LHCN-M2 (cell line): ENCODE measurements at regions not wholly inside any gene's neighbourhood (a gene's known extent, or its start where the extent isn't known, plus 50 kb on each side); places are given as distances from the start of the nearest gene placed in this dataset.
A peak's percentile ranks its signal among the peaks of the same experiment; 100 is the strongest.
"Not testable (repeated sequence)": the region's sequence is repeated elsewhere in the genome, so short reads cannot be mapped to it uniquely, and the experiment has no call there.

Experiments used
- DNase-seq: peaks from one replicate; pipeline ENCODE4 v3.0.0-alpha.2; 2012; ENCODE audit warnings: low read depth

DNA sequence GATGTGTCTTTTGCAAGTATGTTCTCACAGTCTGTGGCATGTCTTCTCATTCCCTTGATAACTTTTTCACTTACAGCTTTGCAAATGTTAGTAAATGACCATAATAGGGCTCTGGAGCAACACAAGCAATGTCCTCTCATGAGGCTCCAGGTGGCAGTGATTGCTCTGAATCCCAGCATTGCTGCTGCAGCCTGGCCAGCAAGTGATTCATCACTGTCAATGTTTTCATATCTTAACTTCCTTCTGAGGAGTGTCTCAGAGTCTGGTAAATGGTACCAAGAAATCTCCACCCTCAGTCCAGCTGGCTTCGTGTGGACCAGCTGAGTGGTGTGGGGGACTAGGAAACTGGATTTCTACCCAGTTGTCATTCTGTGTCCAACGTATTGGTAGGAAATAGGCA is 139.6 kb downstream of the MYLK4 start:
- DNase-seq, result no peak

DNA sequence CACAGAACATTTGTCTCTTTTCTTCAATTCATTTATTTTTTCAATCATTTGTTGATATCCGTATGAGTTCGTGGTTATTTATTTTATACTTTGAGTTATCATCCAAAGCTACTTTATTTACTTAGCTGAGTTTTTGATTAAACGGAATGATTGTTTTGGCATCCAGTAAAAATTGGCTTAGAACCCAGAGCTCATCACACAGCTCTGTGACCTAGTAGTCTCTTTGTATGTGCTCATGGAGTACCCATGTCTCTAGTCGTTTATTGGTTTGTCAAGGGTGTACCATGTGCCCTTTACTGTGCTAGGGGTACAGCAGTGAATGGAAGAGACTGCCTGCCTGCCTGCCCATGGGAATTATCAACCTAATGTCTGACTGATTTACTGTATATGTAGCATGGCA is 142.2 kb downstream of the MYLK4 start:
- no peak for DNase-seq

DNA sequence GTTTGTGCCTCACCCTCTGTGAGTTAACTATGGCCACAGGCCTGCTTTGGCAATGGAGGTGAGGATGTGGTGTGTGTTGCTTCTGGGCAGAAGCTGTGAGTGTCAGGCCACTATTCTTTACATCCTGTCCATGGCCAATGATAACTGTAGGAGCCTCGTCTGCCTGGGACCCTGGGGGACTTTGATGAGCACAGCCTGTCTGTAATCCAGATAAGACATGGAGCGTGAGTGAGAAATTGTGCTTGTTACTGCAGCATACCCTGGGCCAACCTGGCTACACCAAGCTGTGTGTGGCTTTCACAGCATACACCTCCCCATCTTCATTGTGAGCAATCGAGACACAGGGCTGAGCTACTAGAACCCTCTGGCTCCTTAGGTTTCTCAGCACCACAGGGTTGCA is 150.4 kb downstream of the MYLK4 start:
- DNase-seq, result no peak

DNA sequence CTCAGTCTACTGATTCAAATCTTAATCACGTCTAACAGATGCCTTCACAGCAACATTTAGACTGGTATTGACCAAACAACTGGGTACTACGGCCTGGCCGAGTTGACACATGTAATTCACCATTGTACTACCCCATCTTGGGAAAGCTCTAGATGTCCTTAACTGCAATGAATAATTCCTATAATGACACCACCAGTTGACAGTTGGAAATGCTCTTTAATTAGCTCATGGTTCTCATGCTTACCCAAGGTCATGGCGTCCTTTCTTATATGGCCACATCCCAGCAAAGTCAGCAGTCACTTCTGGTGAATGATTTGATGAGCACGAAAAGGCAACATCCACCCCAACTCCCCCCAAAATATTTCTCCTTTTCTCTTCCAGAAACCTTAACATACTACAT is 150.9 kb downstream of the MYLK4 start:
- DNase-seq, result no peak

DNA sequence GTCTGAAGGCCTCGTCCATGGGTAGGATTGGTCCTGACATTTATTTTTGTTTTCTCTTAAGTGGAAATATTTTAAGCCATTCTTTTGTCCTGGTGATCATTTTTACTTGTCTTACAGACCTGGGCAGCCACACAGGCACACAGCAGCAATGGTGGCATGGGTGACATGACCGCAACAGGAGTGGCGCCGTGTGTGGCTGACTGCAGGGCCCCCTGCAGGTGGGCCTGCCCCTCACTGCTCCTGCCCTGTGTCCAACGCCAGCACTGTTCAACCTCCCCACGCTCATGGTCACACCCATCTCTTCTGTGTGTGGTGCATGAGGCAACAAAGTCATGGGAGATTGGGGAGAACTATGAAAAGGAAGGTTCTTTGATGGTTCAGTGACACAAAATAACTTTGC is 151.9 kb downstream of the MYLK4 start:
- no peak for DNase-seq

DNA sequence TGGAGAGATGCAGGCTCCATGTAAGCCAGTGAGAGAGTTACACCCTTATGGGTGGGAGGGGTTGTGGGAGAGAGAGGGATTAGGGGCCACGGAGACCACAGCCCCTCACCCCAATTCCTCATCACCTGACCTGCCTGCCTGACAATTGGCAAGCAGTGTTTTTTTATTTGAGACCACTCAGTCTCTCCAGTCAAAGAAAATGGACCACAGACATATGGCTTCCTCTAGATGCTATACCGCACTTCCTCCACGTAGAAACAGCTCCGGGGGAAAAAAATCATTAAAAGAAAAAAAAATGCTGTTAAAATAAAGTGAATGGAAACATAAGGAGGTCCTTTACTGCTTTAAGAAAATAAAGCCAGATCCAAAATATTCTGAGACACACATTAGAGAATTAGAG is 152.7 kb downstream of the MYLK4 start:
- DNase-seq, result no peak

DNA sequence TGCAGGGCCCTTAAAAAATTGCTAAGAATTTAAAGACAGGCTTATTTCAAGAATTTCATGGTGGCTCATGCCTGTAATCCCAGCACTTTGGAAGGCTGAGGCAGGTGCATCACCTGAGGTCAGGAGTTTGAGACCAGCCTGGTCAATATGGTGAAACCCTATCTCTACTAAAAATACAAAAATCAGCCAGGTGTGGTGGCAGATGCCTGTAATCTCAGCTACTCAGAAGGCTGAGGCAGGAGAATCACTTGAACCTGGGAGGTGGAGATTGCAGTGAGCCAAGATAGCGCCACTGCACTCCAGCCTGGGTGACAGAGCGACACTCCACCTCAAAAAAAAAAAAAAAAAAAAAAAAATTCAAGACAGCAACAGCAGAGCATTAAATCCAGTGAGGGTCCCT is 153.3 kb downstream of the MYLK4 start:
- not testable (repeated sequence) for DNase-seq

DNA sequence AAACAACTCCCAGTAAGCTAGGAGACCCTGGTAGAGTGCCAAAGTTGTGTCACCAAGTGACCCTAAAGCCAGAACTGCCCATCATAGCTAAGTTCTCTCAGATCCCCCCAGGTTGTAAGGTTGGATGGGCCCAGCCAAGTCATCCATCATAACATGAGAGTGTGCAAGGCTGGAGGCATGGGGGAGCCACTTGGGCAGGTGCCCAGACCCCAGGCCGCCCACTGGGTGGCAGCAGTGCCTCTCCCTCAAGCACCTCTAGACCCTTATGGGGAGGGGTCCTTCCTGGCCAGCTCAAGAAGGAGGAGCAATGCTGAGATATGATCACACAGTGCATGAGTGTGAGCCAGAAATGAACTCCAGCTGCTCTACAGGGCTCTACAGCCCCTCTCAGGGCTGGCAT is 154.5 kb downstream of the MYLK4 start:
- DNase-seq, result no peak

DNA sequence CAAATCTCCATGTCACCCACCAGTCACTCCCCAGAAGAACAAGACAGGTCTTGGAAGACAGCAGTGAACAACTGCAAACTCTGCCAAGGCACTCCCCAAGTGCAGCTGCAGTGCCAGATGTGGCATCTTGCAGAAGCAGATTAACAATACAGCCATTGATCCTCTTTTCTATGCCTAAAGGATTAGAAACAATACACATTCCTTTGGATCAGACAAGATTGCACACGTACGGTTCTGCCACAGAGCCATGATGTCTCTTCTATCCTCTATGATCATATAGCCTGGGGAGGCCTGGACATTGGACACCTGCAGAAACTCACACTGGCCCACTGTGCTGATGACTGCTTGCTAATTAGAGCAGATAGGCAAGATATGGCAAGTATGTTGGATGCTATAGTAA is 155.9 kb downstream of the MYLK4 start:
- no peak for DNase-seq

DNA sequence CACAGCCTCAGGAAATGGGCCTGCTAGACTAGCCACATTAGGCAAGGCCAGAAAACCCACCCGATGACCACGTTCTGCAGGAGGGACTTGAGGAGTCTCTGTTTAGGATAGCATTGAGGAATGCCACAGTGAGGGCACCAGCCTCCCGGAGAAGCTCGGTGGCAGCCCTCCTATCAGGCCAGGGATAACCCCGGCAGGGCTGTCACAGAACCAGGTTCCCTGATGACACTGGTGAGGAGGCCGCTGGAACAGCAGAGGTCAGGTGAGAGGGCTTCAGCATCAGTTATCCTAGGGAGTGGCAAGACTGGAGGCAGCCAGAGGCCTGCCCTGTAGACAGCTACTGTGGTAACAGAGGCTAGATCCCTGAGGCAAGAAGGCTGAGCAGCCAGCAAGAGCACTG is 157.6 kb downstream of the MYLK4 start:
- DNase-seq, result no peak

DNA sequence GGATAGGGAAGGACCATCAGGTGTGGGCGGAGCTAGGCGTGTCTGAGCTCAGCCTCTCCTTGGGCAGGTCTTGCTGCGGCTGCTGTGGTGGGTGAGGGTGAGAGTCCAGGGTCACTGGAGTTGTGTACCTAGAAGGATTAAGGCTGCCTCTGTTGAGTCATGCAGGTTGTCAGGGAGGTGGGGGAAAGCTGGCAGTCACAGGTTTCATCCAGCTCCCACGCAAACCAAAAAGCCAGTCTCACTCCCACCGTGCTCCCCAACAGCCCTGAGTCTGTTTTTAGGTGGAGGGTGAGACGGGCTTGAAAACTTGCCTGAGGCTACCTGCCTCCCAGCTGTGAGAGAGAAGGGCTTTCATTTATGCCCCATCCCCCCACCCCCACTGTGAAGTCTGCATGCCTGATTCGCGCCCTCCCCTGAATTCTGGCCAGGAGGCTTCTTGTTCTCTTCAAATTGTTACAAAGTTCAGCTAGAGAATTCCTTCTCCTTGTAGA is 161.5 kb downstream of the MYLK4 start:
- no peak for DNase-seq

DNA sequence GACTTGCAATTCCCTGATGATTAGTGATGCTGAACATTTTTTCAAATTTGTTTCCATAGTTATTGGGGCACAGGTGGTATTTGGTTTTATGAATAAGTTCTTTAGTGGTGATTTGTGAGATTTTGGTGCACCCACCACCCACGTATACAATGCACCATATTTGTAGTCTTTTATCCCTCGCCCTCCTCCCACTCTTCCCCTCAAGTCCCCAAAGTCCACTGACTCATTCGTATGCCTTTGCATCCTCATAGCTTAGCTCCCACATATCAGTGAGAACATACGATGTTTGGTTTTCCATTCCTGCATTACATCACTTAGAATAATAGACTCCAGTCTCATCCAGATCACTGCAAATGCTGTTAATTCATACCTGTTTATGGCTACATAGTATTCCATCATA is 167.3 kb downstream of the MYLK4 start:
- no peak for DNase-seq

DNA sequence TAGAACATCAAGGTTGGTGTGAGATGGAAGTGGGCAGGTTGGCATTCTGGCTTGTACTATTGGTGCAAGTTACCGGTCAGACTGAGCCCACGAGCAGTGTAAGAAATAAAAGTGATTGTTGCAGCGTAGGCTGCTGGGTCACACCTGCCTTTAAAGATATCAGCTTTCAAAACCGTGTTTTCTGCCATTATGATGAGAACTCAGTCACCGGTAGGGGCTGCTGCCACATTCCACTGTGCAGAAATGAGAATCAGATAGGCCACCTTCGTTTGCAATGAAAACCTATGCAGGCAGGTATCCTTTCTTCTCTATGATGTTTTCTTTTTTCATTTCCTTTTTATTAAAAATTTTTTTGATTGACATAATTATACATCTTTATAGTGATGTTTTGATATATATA is 168.5 kb downstream of the MYLK4 start:
- DNase-seq, result no peak

DNA sequence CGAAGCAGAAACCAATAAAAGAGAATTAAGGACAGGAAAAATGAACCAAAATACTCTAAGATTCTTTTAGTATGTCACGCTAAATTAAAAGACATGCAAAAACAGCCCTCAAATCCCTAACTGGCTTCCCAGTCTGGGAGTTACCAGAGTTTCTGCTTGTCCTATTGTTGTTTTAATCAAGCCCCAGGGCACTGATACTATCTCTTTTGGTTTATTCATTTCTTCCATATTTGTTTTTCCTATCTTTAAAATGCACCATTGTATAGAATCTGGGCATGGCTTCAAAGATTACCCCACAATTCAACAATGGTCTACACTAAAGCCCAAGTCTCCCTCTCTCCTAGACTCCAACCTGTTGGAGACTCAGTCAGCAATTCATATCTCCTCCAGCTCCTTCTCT is 169.1 kb downstream of the MYLK4 start:
- DNase-seq, result no peak

DNA sequence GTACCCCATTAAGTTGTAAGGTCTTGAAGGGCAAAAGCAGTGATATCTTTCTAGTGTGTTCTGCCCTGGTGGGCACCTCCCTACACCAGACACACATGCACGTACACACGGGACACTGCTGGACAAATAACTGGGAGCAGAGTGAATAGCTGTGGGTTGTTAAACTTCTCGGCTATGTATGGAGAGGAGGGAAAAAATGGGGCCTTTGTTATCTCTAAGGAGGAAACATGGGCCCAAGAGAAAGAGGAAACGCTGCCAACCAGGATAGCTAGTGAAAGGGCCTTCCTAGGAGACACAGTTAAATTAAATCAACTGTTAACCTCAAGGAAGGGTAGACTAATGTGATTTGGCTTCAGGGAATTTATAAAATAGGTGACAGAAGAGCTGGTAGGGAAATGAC is 169.7 kb downstream of the MYLK4 start:
- no peak for DNase-seq

DNA sequence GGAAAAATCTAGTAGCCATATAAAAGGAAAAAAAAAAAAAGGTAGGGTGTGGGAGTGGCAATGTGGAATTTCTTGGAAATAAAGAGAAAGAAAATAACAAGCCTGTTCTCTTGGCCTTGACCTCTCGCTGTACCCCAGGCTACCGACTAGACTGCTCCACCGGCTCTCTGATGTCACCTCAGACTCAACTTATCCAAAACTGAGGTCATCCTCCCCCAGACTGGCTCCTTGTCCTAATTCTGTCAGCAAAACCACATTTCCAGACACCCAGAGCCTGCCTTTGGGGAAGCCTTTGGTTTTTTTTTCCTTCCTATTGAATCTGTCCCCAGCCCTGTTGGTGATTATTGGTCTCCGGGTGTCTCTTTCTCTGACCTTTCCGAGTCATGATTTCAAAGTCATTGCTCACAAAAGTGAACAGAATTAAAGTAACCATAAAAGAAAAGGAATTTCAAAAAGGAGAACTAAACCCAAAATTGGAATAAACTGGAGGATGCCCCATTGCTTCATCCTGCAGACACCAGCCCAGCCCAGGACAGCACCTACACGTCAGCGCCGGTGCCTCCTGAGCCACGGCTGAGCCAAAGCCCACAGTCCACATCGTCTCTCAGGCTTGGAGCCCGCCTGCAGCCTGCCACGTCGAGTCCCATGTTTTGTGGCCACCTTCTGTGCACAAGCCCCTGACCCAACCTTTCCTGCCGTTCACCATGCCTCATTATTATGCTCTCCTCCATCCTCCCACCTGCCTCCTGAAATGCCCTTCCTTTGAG is 170.7 kb downstream of the MYLK4 start:
- no peak for DNase-seq

DNA sequence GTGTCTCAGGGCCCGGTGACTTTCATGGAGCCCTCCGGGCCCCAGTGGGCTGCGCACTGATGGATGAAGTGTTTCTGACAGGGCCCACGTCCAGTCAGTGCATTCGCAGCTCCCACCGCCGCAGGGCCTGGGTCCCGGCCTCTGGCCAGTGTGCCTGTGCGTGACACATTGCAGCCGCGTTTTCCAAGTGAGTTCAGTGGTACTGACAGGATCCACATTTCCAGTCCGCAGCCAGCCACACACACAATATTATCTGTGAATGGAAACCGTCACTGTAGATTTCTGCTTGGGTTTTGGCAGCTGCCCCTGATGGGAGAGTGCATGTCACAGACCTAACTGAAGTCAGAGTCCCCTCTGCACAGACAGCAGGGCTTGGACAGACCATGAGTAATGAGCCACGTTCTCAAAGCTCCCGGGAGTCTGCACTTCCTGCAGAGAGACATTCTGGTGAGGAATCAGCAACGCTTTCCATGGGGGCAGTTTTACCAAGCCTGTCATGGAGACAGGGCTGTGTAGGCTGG is 171.4 kb downstream of the MYLK4 start:
- DNase-seq, result peak; percentile 1

DNA sequence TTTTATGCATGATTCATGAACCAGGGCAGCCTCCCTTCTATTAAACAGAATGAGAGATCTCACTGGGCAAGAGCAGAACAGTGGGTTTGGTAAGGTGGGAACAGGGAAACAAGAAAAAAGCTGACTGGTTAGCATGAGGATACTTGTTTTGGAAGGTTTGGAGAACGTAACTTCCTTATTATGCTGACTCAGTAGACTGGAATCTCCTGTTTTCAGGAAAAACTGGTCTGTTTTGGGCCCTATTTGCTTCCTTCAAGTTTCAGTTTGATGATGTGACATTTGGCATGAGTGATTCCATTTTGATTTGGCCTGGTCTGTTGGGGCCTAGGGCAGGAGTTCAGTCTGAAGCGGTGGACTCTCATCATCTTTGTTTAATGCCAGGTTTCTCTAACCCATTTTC is 172.0 kb downstream of the MYLK4 start:
- DNase-seq, result peak; percentile 2

DNA sequence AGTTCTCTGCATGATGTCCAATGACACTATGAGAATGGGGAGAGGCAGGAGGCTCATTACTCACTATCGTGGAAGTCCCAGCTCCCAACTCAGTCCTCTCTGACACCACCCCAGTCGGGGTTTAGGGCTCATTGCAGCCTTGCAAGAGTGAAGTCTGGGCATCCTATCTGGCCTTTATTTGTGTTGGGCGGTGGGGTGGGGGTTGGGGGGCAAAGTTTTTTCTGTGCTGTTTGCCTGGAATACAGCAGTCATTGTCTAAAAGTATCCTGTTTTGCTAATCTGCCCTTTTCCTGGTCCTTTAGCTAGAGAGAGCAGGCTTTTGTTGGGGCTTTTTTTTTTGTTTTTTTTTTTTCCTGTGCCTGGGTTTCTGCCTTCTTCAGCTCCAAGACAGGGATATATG is 174.2 kb downstream of the MYLK4 start:
- DNase-seq, result no peak

DNA sequence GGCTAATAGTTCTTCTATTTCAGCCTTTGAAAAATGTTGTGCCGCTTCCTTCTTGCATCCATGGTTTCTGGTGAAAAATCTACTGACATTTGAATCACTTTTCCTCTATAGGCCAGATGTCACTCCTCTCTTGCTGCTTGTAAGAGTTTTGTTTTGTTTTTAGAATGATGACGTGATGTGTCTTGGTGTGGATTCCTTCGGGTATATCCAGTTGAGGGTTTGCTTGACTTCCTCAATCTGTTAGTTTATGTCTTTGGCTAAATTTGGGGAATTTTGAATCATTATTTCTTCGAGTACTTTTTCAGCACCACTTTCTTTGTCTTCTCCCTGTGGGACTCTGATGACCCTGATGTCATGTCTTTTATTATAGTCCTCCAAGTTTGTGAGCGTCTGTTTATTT is 175.5 kb downstream of the MYLK4 start:
- no peak for DNase-seq

DNA sequence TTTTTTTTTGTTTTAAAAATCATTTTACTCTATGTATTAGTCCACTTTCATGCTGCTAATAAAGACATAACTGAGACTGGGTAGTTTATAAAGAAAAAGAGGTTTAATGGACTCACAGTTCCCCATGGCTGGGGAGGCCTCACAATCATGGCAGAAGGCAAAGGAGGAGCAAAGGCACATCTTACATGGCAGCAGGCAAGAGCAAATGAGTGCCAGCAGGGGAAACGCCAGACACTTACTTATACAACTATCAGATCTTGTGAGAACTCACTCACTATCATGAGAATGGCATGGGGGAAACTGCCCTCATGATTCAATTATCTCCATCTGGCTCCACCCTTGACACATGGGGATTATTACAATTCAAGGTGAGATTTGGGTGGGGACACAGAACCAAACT is 181.3 kb downstream of the MYLK4 start:
- not testable (repeated sequence) for DNase-seq

DNA sequence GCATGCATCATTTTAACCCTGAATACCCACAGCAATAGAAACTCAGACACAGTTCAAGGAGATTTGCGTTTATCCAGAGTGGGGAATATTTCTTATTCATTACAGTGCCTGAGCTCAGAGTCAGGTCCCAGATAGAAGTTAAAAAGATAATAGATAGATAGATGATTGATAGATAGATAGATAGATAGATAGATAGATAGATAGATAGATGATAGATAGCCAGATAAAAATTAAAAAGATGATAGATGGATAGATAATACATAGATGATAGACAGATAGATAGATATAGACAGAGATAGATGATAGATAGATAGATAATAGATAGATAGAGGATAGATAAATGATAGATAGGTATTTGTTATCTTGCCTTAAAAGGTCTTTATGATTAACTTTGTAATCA is 184.7 kb downstream of the MYLK4 start:
- no peak for DNase-seq

DNA sequence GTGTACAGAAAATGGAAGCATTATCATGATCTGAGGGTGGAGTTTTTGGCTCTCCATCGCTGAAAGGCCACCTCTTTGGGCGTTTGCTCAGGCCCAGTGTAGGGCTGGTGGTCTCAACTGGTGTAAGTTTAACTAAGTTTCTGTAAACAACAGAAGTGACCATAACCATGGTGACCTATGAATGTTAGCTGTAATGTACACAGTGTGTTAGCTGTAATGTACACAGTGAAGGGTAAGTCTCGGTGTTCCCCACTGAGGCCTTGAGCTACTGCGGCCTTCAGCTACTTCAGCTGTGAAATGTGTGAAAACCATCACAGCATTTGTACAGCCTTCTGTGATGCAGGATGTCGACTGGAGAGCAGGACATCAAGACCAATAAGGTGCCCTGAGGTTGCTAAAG is 185.2 kb downstream of the MYLK4 start:
- no peak for DNase-seq

DNA sequence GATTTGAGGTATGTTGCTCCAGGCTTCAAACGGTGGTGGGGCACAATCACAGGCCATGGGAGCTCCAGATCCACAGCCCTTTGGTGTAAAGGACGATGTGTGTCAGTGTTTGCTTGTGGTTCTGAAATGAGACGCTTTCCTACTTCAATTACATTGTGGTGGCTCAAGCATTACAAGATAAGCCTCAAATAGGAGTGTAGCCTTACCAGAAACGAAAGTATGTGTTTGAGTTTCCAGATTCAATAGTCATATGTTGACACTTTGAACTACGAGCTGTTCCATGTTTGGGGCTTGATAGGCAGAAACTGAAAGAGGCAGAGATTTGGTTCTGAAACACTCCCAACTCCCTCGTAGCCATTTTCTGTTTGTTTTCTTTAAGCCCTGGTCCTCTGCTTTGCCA is 187.1 kb downstream of the MYLK4 start:
- peak; percentile 18 for DNase-seq
